Iris pigment epithelial cell (primary cell): ENCODE measurements at regions not wholly inside any gene's neighbourhood (a gene's known extent, or its start where the extent isn't known, plus 50 kb on each side); places are given as distances from the start of the nearest gene placed in this dataset.
"Not testable (repeated sequence)": the region's sequence is repeated elsewhere in the genome, so short reads cannot be mapped to it uniquely, and the experiment has no call there.

Experiments
- DNase-seq: peaks from one replicate; pipeline ENCODE4 v3.0.0-alpha.2; 2011; ENCODE audit warnings: low read depth

DNA sequence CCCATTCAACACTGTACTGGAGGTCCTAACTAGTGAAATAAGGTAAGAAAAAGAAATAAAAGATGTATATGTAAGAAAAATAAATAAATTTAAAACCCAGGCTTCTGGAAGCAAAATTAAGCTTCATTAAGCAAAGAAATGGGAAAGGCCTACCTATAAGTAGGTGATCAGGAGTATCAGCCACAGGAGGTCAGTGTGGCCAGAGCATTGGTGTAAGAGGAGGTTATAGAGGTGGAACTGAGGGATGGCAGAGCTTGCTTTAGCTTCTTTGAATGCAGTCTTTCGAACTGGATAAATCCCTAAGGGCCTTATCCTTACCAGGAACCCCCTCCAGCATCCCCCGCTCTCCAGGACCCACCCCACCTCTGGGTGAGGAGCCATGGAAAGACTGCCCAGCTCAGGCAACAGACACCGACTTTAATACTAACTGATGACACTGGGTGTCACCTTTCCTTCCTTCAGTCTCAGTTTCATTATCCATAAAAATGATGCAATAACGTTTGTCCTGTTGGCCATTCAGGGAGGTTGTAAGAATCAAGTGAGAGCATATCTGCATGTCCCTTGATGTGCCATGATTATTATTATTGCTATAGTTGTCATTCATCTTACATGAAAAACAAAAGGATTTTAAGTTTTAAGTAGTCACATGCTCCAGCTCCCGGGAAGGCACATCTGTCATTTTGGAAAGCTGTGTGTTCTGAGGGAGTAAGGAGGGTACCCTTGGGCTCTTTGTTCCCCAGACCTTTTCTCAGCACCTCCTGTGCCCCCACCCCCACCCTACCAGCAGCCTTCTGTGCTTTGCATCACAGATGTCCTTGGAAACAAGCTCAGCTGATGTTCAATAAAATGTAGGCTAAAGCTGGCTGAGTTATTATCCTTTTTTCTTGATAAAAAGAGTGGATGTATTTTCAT, 50.8 kb upstream of the CTNNA1 start:
- DNase-seq = no peak

DNA sequence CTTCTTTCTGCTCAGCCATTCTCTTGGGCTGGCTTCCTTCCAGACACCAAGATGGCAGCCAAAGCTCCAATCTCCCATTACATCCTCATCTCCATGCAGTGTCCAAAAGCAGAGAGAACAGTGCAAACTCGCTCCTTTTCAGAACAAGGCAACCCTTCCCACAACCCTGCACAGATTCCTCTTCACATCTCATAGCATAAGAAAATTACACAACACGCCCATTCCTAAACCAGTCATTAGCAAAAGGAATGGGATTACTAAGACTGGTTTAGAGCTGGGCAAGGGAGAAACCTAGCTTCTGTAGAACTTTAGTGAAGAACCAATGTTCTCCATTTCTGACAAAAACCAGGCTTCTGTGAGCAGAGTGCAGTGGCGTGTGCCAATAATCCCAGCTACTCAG, 51.5 kb upstream of the CTNNA1 start:
- DNase-seq = no peak

DNA sequence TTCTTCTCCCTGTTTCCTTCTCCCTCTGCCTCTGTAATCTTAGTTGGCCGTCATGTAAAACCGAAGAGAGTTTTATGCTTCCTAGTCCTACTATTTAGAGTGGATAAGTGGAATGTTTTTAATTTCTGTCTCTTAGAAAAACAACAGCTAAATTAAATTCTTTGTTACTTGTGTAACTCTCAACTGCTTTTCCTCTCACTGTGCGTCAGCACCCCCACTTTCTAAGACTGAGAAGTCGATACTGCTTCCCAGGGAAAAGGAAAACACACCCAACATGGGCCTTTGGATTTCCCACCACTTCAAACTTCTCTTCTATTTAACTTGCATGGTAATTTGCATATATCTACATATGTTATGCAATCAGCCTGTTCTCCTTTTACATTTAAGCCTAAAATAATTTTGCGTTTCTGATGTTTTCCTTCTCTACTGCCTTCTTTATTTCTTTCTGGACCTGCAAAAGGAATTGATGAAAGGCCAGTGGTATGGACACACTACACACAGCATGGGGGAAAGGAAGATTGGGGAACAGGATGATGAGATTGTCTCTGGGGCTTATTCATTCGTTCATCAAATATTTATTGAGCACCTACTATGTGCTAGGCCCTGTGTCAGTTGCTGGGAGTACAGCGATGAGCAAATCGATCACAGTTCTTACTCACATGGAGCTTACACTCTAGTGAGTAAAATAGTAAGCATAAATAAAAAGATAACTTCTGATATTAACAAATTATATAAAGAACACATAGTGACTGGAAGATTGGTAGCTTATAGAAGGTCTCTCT, 52.5 kb upstream of the CTNNA1 start:
- DNase-seq = no peak

DNA sequence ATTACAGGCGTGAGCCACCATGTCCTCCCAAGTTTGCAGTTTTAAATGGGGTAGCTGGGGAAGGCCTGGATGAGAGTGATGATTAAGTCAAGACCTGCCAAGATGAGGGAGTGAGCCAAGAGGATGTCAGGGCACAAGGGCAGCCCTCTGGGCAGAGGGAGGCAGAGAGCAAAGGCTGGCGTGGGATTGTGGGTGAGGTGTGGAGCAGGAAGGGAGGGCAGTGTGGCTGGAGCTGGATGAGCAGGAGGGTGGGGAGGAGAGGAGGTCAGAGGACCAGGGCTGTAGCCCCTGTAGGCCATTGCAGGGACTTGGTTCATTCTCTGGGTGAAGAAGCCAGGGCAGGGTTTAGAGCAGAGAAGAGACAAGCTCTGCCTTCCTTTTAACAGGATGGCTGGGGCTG, 53.7 kb upstream of the CTNNA1 start:
- no peak for DNase-seq

DNA sequence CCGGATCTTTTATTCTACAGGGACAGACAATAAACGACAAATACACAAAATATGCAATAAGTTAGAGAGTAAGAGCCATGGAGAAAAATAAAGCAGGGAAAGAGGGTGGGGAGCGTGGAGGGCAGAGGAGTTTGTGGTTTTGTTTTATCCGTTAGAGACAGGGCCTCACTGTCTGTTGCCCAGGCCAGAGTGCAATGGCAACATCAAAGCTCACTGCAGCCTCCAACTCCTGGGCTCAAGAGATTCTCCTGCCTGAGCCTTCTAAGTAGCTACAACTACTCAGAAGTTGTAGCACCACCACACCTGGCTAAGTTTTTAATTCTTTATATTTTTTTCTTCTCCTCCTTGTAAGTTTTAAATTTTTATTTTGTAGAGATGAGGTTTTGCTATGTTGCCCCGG, 54.5 kb upstream of the CTNNA1 start:
- DNase-seq = no peak

DNA sequence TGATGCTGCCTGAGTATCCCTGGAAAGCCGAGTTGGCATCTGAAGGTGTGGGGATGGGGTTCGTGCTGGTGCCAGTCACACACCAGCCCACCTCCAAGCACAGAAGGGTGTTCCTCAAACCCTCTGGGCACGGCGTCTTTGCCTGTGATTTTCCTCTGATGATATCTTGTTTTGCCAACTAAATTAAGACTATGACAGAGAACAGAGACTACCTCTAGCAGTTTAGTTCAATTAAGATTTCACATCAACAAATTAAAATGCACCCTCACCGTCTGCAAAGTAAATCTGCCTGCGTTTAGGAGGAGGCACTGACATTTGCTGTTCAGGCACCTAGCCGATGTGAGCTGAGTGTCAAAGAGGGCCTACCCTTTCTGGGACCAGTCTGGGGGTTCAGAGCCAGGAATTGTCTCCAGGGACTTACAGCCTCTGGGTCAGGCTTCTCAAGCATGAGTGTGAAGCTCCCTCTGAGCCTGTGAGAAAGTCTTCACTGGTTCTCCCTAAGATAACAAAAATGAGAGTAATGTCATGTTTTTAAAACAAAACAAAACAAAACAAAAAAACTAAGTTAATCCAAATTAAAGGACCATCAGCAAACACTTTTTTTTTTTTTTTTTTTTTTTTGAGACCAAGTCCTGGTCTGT, 55.4 kb upstream of the CTNNA1 start:
- DNase-seq = no peak

DNA sequence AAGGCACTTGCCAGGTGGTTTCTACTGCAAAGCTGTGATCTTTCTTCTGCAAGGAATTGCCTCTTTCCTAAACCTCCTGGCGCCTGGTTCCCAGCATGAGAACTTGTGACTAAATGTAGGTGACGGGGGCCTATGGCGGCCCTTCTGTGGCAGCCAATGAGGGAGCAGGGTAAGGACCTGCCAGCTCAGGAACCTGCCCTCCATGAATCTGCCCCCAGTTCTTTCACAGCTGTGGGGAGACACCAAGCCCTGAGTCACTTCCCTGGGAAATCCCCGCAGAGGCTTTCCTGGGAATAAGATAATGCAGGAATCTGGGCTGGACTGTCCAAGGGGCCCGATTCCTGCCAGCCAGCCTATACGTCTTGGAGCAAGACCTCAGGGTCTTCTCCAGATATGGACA, 56.7 kb upstream of the CTNNA1 start:
- peak; percentile 81 for DNase-seq

DNA sequence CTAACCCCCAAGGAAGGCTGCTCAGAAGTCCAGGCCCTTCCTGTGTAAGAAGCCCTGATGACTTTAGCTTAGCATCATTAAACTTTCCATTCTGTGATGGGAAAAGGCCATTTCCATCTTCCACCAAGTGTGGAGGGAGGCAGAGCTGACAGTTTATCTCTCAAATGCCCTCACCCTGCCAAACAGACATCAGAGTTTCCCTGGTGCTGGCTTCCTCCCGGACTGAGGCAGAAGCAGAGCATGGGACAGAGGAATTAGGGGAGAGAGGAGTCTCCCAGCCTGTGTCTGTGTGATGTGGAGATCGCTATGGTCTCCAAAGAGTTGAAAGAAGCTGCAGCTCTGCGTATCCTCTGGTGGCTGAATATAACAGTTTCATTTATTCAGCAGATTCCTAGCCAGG, 57.4 kb upstream of the CTNNA1 start:
- DNase-seq = no peak

DNA sequence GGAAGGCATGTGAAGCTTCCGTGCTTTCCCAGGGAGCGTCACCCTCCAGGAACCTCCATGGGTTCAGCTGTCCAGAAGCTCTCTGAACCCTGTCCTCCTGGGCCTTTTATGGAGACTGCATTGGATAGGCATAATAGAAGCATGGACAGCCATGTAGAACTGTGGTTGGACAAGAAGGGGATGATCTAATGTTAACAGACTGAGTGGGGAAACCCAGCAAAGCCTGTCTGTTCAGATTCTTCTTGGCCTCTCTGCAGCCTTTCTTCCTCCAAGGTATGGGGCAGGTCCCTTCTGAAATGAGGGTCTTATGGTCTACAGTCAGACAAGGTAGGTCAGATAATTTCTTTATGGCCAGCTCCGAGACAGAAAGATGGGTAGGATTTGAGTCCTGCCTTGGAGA, 59.1 kb upstream of the CTNNA1 start:
- no peak for DNase-seq

DNA sequence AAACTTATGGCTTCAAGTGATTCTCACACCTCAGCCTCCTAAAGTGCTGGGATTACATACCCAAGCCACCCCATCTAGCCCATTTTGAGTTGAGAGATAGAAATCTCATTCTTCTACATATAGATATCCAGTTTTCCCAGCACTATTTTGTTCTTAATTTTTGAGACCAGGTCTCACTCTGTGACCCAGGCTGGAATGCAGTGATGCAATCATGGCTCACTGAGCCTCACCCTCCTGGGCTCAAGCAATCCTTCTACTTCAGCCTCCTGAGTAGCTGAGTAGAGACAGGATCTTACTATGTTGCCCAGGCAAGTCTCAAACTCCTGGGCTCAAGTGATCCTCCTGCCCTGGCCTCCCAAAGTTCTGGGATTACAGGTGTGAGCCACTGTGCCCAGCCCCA, 60.9 kb upstream of the CTNNA1 start:
- DNase-seq = peak; percentile 20

DNA sequence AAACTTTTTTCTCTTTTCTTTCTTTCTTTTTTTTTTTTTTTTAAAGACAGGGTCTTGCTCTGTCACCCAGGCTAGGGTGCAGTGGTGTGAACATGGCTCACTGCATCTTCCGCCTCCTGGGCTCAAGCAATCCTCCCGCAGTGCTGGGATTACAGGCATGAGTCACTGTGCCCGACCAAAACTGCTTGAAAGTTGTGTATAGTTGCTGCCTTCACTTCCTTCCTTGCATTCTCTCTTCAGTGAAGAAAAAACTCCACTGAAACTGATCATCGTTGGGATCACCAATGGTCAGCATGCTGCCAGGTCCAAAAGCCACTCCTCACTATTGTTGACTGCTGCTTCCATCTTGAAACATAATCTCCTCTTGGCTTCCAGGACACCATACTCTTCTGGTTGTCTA, 66.6 kb upstream of the CTNNA1 start:
- peak; percentile 82 for DNase-seq

DNA sequence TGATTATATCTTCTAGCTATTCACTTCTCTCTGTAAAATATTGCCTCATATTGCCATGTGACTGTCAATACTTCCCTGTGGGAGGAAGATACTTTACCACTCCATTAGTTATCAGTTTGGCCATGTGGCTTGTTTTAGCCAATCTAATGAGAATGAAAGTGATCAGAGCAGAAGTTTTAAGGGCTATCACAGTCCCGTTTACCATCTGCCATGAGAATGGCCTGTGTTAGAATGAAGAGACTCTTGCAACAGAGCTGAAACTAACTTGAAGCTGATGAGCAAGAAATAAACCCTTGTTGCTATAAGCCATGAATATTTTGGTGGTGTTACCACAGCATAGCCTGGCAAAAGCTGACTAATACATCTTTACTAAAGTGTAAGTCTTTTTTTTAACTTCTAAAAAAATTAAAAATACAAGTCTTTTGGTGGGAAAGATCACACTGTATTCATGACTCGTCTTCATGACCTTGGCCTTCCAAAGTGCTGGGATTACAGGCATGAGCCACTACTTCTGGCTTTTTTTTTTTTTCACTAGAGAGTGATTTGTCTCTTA, 68.0 kb upstream of the CTNNA1 start:
- peak; percentile 41 for DNase-seq

DNA sequence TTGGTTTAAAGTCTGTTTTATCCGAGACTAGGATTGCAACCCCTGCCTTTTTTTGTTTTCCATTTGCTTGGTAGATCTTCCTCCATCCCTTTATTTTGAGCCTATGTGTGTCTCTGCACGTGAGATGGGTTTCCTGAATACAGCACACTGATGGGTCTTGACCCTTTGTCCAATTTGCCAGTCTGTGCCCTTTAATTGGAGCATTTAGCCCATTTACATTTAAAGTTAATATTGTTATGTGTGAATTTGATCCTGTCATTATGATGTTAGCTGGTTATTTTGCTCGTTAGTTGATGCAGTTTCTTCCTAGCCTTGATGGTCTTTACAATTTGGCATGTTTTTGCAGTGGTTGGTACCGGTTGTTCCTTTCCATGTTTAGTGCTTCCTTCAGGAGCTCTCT, 70.8 kb upstream of the CTNNA1 start:
- not testable (repeated sequence) for DNase-seq

DNA sequence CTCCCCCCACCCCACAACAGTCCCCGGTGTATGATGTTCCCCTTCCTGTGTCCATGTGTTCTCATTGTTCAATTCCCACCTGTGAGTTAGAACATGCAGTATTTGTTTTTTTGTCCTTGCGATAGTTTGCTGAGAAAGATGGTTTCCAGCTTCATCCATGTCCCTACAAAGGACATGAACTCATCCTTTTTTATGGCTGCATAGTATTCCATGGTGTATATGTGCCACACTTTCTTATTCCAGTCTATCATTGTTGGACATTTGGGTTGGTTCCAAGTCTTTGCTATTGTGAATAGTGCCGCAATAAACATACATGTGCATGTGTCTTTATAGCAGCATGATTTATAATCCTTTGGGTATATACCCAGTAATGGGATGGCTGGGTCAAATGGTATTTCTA, 74.4 kb upstream of the CTNNA1 start:
- DNase-seq = not testable (repeated sequence)

DNA sequence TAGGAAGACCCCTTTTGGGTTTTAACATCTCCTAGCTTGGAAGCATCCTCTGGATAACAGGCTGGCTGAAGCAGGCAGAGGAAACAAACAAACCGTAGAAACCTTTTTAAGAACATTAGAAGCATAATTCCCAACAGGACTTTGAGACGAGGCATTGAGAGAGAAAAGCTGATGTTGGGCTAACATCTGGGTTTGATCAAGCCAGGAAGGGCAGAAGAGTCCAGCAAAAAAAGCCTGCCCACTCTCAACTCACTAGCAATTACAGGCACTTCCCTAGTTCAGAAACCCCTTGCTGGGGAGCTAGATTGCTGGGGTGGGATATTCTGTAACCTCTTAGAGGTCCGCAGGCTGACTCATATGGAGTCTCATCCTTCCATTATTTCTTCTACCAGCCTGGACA, 75.4 kb upstream of the CTNNA1 start:
- no peak for DNase-seq

DNA sequence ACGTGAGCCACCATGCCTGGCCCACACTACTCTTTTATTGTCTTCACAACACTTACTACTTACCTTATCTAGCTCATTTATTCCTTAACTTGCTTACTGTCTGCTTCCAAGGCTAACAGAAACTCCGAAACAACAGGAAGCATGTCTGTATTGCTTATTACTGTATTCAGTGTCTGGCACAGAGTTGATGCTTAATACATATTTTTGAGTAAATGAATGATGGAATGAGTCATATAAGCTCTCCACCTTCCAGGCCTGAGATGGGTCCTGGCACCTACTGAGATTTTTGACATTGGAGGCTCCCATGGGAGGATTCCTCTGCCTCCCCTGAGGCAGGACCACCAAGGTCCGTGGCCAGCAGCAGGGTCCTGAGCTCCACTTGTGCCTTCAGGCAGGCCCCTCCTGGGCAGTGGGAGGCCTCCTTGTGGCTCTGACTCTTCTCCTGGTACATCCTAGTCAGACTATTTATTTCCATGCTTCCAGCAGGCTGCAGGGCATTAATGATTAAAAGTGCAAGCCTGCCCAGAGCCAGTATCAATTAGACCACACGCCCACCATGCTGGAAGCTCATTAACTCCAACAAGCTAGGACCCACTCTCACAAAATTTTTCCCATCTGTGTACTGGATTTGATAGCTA, 76.5 kb upstream of the CTNNA1 start:
- no peak for DNase-seq

DNA sequence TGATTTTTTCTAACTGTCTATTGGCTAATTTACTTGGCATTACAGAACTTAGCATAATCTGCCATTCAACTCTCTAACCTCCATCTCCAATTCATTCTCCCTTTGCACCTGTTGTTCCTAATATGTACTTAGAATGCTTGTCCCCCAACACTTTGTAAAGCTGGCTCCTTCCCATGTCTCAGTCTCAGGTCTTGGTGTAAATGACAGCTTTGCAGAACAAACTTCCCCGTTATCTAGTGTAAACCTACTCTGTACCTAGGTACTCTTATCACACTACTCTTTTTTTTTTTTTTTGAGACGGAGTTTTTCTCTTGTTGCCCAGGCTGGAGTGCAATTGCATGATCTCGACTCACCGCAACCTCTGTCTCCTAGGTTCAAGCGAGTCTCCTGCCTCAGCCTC, 77.2 kb upstream of the CTNNA1 start:
- no peak for DNase-seq

DNA sequence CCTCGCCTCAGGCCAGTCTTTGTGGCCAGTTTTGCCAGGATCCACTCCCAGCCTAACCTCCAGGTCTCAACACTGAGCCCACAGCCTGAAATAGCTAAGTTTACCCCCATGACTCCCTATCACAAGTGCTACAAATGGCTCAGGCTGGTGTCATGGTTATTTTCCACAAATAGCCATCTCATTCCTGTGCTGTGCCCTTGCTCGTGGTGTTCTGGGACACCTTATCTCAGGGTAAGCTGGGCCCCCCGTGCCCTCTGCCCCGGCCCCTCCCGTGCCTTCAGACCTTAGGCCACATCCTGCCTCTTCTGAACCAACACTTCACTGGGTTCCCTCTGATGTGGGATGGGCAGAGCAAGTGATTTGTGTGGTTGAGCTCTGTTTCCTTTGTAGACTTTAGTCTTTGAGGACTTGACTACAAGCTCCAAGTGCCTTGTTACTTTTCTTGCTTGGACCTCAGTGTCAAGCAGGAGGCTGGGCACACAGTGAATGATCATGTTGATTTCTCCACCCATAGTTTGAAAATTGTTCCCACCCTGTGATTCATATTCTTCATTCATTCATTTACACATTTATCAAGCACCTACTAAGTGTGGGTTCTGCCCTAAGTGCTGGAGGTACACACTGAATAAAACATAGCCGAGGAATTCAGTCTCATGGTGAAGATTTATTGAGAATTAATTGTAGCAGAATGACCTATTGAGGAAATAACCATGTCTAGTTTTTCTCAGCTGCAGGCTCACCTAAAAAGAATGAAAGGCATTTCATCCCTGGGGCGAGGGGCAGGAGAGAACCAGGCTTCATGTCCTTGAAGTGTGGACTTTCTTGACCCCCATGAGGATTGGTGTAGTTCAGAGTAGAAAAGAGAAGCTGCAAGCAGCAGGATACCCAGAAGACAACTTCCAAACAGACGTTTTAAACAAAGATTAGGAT, 84.5 kb upstream of the CTNNA1 start:
- DNase-seq = no peak

DNA sequence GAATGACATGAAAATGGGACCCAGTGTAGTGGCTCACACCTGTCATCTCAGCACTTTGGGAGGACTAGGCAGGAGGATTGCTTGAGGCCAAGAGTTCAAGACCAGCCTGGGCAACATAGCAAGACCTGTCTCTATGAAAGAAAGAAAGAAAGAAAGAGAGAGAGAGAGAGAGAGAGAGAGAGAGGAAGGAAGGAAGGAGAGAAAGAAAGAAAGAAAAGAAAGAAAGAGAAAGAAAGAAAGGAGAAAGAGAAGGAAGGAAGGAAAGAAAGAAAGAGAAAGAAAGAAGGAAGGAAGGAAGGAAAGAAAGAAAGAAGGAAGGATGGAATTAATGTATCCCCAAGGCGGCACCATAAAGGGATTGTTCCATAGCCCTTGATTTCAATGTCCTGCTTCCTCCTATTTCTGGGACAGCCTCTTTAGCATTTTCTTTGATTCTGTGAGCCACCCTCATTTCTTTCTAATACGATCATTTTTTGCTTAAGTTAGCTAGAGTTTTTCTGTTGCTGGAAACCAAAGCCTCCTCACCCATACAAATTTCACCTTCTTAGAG, 85.4 kb upstream of the CTNNA1 start:
- not testable (repeated sequence) for DNase-seq

DNA sequence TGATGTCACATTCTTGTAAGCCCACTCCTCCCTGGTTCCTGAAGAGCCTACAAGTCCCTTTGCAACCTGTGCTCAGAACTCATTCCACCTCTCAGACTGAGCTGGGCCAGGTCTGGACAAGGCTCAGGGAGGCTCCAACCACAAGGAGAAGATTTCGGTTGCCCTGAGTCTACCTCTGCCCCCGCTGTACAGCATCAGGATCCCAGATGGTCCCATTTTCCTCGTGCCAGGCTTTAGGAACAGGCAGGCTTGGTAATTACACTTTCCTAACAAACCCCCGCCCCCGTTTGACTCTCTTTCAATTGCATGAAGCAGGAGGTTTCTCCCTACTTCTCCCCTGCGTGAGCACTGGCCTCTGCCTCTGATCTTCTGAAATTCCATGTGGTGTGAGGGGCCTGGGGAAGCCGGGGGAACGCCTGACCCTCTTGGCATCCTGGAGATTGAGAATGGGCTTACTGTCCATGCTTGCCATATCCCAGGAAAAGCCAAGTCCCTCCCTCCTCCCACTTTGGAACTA, 86.9 kb upstream of the CTNNA1 start:
- DNase-seq = no peak
